Sigmoid colon (tissue), 3 donors: ENCODE measurements at regions not wholly inside any gene's neighbourhood (a gene's known extent, or its start where the extent isn't known, plus 50 kb on each side); places are given as distances from the start of the nearest gene placed in this dataset.

Experiments used
- POLR2A ChIP-seq, 2 donors: fragments of 450-650 bp; IDR thresholded peaks; one replicate each; pipeline ENCODE4 v1.6.1; 2016; ENCODE audit warnings: antibody characterized with exemption in 2 of 2, mild to moderate bottlenecking in 2 of 2, moderate library complexity in 2 of 2
- TF ChIP-seq, protein P1 (sequence below), 4 experiments: fragments of 450-650 bp in 3 of 4; fragments of 200-600 bp in 1 of 4; IDR thresholded peaks; one replicate each; pipeline ENCODE4 v1.5.1; 2016 to 2019; ENCODE audit warnings: antibody characterized with exemption in 4 of 4, mild to moderate bottlenecking in 3 of 4, moderate library complexity in 2 of 4

DNA sequence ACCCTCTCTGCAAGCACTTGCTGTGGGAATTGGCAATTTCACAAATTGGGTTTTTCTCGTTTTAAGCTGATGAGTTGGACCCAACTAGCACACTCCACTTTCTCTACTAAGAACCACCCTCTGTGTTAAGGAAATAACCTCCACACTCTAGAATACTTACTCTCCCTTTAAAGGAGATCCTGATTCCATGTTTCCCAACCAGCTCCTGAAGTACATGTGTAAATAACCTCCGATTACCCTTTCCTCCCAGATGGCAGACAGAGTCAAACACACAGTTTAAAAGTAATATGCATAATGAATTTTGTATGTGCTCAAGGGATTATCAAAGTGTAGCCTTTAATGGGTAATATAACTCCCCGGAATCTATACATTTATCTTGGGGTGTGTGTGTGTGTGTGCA, 171.3 kb upstream of the OSR1 start:
- TF ChIP-seq, protein P1, sequence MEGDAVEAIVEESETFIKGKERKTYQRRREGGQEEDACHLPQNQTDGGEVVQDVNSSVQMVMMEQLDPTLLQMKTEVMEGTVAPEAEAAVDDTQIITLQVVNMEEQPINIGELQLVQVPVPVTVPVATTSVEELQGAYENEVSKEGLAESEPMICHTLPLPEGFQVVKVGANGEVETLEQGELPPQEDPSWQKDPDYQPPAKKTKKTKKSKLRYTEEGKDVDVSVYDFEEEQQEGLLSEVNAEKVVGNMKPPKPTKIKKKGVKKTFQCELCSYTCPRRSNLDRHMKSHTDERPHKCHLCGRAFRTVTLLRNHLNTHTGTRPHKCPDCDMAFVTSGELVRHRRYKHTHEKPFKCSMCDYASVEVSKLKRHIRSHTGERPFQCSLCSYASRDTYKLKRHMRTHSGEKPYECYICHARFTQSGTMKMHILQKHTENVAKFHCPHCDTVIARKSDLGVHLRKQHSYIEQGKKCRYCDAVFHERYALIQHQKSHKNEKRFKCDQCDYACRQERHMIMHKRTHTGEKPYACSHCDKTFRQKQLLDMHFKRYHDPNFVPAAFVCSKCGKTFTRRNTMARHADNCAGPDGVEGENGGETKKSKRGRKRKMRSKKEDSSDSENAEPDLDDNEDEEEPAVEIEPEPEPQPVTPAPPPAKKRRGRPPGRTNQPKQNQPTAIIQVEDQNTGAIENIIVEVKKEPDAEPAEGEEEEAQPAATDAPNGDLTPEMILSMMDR (IDR thresholded peaks at IDR 0.05): no peak
- TF ChIP-seq POLR2A (IDR thresholded peaks at IDR 0.05): no peak
